OCI-LY7 (cell line): ENCODE measurements at regions not wholly inside any gene's neighbourhood (a gene's known extent, or its start where the extent isn't known, plus 50 kb on each side); places are given as distances from the start of the nearest gene placed in this dataset.

Experiments used
- BruUV-seq: library from RNA; stranded (reverse); fragments of 400-500 nt; replicated peaks from 2 replicates; lab custom pipeline; 2021; lab: Mats Ljungman, UMichigan
- CTCF ChIA-PET: fragments of 300-600 bp; sonication (Branson Sonifier 250); formaldehyde crosslinking; loops from one replicate; lab custom pipeline; 2022; ENCODE audit warnings: antibody characterized with exemption; ENCODE audit not compliant: unreplicated experiment; lab: Charles Lee
- POLR2A ChIA-PET: fragments of 300-600 bp; sonication (Branson Sonifier 250); formaldehyde crosslinking; loops from one replicate; lab custom pipeline; 2022; ENCODE audit warnings: antibody characterized with exemption; lab: Charles Lee
- DNase-seq: peaks from one replicate; pipeline ENCODE4 v3.0.0-alpha.2; 2015; ENCODE audit warnings: low spot score
- H2AFZ ChIP-seq: fragments of 200-600 bp; sonication (generic), shearing (Covaris generic); 2 replicates; pipeline ENCODE4 v1.6.1; 2014; ENCODE audit warnings: mild to moderate bottlenecking, antibody characterized with exemption, low read length, moderate library complexity
- H3K27ac ChIP-seq: fragments of 200-600 bp; sonication (generic); 2 replicates; pipeline ENCODE4 v1.5.1; 2014; ENCODE audit warnings: mixed run types, low read depth, mild to moderate bottlenecking, moderate library complexity, low read length, inconsistent platforms; ENCODE audit not compliant: poor library complexity, severe bottlenecking
- H3K36me3 ChIP-seq: fragments of 200-600 bp; sonication (generic); 2 replicates; pipeline ENCODE4 v1.6.1; 2014; ENCODE audit warnings: mild to moderate bottlenecking, antibody characterized with exemption, low read length, moderate library complexity, mixed read lengths; ENCODE audit not compliant: insufficient read depth
- H3K4me1 ChIP-seq: fragments of 200-600 bp; sonication (generic); 2 replicates; pipeline ENCODE4 v1.5.1; 2014; ENCODE audit warnings: mild to moderate bottlenecking, low read length; ENCODE audit not compliant: insufficient read depth, poor library complexity, severe bottlenecking
- H3K4me2 ChIP-seq: fragments of 200-600 bp; sonication (generic); 2 replicates; pipeline ENCODE4 v1.6.1; 2014; ENCODE audit warnings: mild to moderate bottlenecking, low read length
- H3K4me3 ChIP-seq: fragments of 200-600 bp; sonication (generic); 2 replicates; pipeline ENCODE4 v1.5.1; 2014; ENCODE audit warnings: mild to moderate bottlenecking, low read depth, low read length; ENCODE audit not compliant: poor library complexity, severe bottlenecking
- H3K79me2 ChIP-seq: fragments of 200-600 bp; sonication (generic); 2 replicates; pipeline ENCODE4 v1.6.1; 2016; ENCODE audit warnings: low read depth, mild to moderate bottlenecking, low read length, moderate library complexity, mixed read lengths; ENCODE audit not compliant: insufficient read depth
- H3K9me2 ChIP-seq: fragments of 200-600 bp; sonication (generic); 2 replicates; pipeline ENCODE4 v1.6.1; 2016; ENCODE audit warnings: mild to moderate bottlenecking, low read length, mixed read lengths; ENCODE audit not compliant: insufficient read depth
- H3K9me3 ChIP-seq: fragments of 200-600 bp; sonication (generic); 2 replicates; pipeline ENCODE4 v1.6.1; 2014; ENCODE audit warnings: mild to moderate bottlenecking, mixed run types, low read length, mixed read lengths
- H4K20me1 ChIP-seq: fragments of 200-600 bp; sonication (generic); 2 replicates; pipeline ENCODE4 v1.6.1; 2014; ENCODE audit warnings: mild to moderate bottlenecking, antibody characterized with exemption, low read length, moderate library complexity, mixed read lengths; ENCODE audit not compliant: insufficient read depth
- CTCF ChIP-seq: fragments of 200-600 bp; sonication (generic); conservative IDR thresholded peaks from 2 replicates; pipeline ENCODE4 v1.5.1; 2014; ENCODE audit warnings: mild to moderate bottlenecking, antibody characterized with exemption, low read length, moderate library complexity, mixed read lengths
- EZH2phosphoT487 ChIP-seq: fragments of 200-600 bp; sonication (generic); IDR thresholded peaks from 2 replicates; pipeline ENCODE4 v1.6.1; 2018; ENCODE audit warnings: low read depth, borderline replicate concordance, mild to moderate bottlenecking, mixed run types, antibody characterized with exemption, low read length, moderate library complexity, mixed read lengths
- intact Hi-C: fragments of 100-400 bp; cut with micrococcal nuclease; formaldehyde crosslinking; loops from one replicate; pipeline ENCODE4 v1.10.0; 2022; ENCODE audit not compliant: unreplicated experiment

- Histone ChIP-seq H4K20me1 (no peaks in the 10 kb centered on the region), H3K4me1 (no peaks in the 10 kb centered on the region), H3K27ac (no peak overlapping the region), H3K9me2 (no peaks in the 10 kb centered on the region), H3K9me3 (no peaks in the 10 kb centered on the region), H3K4me2 (no peak overlapping the region), H3K36me3 (no peaks in the 10 kb centered on the region), H3K79me2 (no peaks in the 10 kb centered on the region), H2AFZ (no peak overlapping the region), H3K4me3 (no peak overlapping the region)
- no TSS peak for BruUV-seq
- DNase-seq = no peak
- CTCF ChIA-PET = no interaction called here
- TF ChIP-seq EZH2phosphoT487 (no peak), CTCF (no peak)
- POLR2A ChIA-PET = no interaction called here
- intact Hi-C loops = no loop called here
Measured at GRCh38 chr10:33423154-33423529, 88.7 kb upstream of the NRP1 start.

GRCh38 chr10:33422471-33423153, 88.1 kb upstream of the NRP1 start:
- Histone ChIP-seq H3K79me2 (no peaks in the 10 kb centered on the region), H2AFZ (no peak overlapping the region), H3K4me2 (no peak overlapping the region), H3K4me3 (no peak overlapping the region), H3K4me1 (no peaks in the 10 kb centered on the region), H3K9me2 (no peaks in the 10 kb centered on the region), H3K36me3 (no peaks in the 10 kb centered on the region), H3K27ac (no peak overlapping the region), H3K9me3 (no peaks in the 10 kb centered on the region), H4K20me1 (no peaks in the 10 kb centered on the region)
- ChIA-PET POLR2A (interaction anchor here (0.6 kb wide), 1 partner anchor 288 kb away, joined by 6 read pairs; no protein-coding TSS in a partner anchor), CTCF (no interaction called here)
- intact Hi-C loops = no loop called here
- BruUV-seq = no TSS peak
- DNase-seq = no peak
- TF ChIP-seq EZH2phosphoT487 (no peak), CTCF (no peak)

DNA sequence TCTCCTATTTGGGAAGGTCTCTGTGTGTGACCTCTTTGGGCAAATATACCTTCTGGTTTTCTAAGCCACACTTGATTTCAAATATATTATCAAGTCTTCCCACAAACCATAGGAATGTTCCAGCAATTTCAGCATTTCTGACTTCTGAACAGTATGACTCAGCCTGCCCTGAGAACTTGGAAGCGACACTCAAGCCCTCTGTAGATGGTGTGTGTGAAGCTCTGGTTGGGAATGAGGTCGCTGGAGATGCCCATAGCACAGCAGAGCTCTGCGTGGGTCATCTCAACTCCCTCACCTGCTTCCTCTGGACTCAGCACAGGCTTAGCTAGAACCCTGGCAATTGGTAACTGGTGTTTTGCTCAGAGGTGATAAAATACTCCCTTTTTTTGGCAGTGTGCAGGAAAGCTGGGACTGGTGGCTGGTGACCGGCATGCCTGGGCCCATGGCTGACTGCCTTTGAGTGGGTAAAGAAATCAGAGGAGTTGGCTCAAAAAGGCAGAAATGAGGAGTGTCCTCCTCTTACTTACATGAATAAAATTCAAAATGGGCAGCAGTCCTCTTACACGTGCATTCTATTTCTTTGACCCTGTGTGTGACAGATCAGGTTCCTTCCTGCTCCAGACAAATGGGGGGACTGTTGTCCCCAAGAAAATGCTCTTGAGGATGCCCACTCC, 87.5 kb upstream of the NRP1 start:
- no peak for TF ChIP-seq EZH2phosphoT487
- no peak for TF ChIP-seq CTCF

More for the DNA sequence above, 87.5 kb upstream of the NRP1 start:
- H4K20me1 ChIP-seq = no peaks in the 10 kb centered on the region
- H3K9me2 ChIP-seq = no peaks in the 10 kb centered on the region
- no peak overlapping the region for H3K27ac ChIP-seq
- H3K4me1 ChIP-seq = no peaks in the 10 kb centered on the region
- no TSS peak for BruUV-seq
- POLR2A ChIA-PET = interaction anchor here (0.6 kb wide), 1 partner anchor 289 kb away, joined by 6 read pairs; no protein-coding TSS in a partner anchor
- no peaks in the 10 kb centered on the region for H3K36me3 ChIP-seq
- H3K9me3 ChIP-seq = no peaks in the 10 kb centered on the region
- H3K4me2 ChIP-seq = no peak overlapping the region
- H2AFZ ChIP-seq = no peak overlapping the region
- CTCF ChIA-PET = no interaction called here
- DNase-seq = no peak
- H3K79me2 ChIP-seq = no peaks in the 10 kb centered on the region
- intact Hi-C loops = no loop called here
- H3K4me3 ChIP-seq = no peak overlapping the region
